ENCODE measurements at regions not wholly inside any gene's neighbourhood (a gene's known extent, or its start where the extent isn't known, plus 50 kb on each side); places are given as distances from the start of the nearest gene placed in this dataset.

GRCh38 chr7:80028717-80029116 lies 105.9 kb upstream of the GNAI1 start:
- TF ChIP-seq, protein P1, sequence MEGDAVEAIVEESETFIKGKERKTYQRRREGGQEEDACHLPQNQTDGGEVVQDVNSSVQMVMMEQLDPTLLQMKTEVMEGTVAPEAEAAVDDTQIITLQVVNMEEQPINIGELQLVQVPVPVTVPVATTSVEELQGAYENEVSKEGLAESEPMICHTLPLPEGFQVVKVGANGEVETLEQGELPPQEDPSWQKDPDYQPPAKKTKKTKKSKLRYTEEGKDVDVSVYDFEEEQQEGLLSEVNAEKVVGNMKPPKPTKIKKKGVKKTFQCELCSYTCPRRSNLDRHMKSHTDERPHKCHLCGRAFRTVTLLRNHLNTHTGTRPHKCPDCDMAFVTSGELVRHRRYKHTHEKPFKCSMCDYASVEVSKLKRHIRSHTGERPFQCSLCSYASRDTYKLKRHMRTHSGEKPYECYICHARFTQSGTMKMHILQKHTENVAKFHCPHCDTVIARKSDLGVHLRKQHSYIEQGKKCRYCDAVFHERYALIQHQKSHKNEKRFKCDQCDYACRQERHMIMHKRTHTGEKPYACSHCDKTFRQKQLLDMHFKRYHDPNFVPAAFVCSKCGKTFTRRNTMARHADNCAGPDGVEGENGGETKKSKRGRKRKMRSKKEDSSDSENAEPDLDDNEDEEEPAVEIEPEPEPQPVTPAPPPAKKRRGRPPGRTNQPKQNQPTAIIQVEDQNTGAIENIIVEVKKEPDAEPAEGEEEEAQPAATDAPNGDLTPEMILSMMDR (IDR thresholded peaks at IDR 0.05) = no peak
- TF ChIP-seq POLR2A (IDR thresholded peaks at IDR 0.05) = no peak

Measured in right lobe of liver (tissue), 4 donors.